Skeletal muscle tissue (tissue), 3 donors: ENCODE measurements at regions not wholly inside any gene's neighbourhood (a gene's known extent, or its start where the extent isn't known, plus 50 kb on each side); places are given as distances from the start of the nearest gene placed in this dataset.

Experiments
- H3K27ac ChIP-seq: one replicate; pipeline ENCODE4 v1.7.0; 2013; ENCODE audit warnings: mild to moderate bottlenecking, low read depth, low read length, inconsistent platforms
- H3K27me3 ChIP-seq, 3 donors: one replicate each; pipeline ENCODE4 v1.7.0; 2013; ENCODE audit warnings: low read length in 3 of 3; ENCODE audit not compliant: control insufficient read depth in 3 of 3, insufficient read depth in 3 of 3
- H3K36me3 ChIP-seq, 3 donors: one replicate each; pipeline ENCODE4 v1.7.0; 2013; ENCODE audit warnings: low read length in 3 of 3; ENCODE audit not compliant: control insufficient read depth in 3 of 3, insufficient read depth in 3 of 3
- H3K4me1 ChIP-seq, 3 donors: one replicate each; pipeline ENCODE4 v1.7.0; 2013; ENCODE audit warnings: low read length in 3 of 3, mild to moderate bottlenecking in 3 of 3; ENCODE audit not compliant: control insufficient read depth in 3 of 3, insufficient read depth in 3 of 3
- H3K4me3 ChIP-seq, 3 donors: one replicate each; pipeline ENCODE4 v1.7.0; 2013; ENCODE audit warnings: low read length in 3 of 3
- H3K9ac ChIP-seq, 3 donors: one replicate each; pipeline ENCODE4 v1.7.0; 2013; ENCODE audit warnings: low read length in 3 of 3, mild to moderate bottlenecking in 3 of 3, moderate library complexity in 2 of 3, low read depth in 1 of 3
- H3K9me3 ChIP-seq, 3 donors: one replicate each; pipeline ENCODE4 v1.7.0; 2013; ENCODE audit warnings: low read length in 3 of 3; ENCODE audit not compliant: control insufficient read depth in 3 of 3
- donor health status: Osteomylitis.

DNA sequence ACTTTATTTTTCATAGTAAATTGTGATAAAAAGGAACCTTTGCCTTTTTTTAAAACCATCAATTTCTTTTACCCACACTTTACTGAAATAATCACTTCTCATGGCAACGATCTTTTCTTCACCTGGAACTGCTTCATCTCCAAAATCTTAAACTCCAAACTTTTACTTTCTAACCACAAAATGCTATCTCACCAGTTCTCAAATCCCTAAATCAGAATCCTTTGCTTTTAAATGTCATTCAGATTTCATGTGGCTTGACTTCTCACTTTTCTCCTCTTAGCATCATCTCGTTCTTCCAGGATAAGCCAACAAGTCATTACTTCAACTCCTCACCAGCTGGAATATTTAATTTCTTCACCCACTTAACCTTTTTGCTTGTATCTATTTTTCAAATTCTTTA is 284.3 kb upstream of the RASGEF1B start:
- Histone ChIP-seq H3K27ac (no peak overlapping the region), H3K4me1 (no peaks in the 10 kb centered on the region), H3K4me3 (no peak overlapping the region), H3K36me3 (no peaks in the 10 kb centered on the region), H3K9me3 (no peaks in the 10 kb centered on the region), H3K9ac (no peak overlapping the region), H3K27me3 (no peaks in the 10 kb centered on the region)

- H3K36me3 ChIP-seq, result no peaks in the 10 kb centered on the region
Observed at GRCh38 chr4:81754169-81754568, 282.5 kb upstream of the RASGEF1B start.

GRCh38 chr4:81751531-81752289 is 280.0 kb upstream of the RASGEF1B start:
- Histone ChIP-seq H3K27ac (no peak overlapping the region), H3K4me1 (no peaks in the 10 kb centered on the region), H3K27me3 (no peaks in the 10 kb centered on the region), H3K36me3 (no peaks in the 10 kb centered on the region), H3K9ac (no peak overlapping the region), H3K9me3 (no peaks in the 10 kb centered on the region), H3K4me3 (no peak overlapping the region)

More at GRCh38 chr4:81754169-81754568, 282.5 kb upstream of the RASGEF1B start:
- no peaks in the 10 kb centered on the region for H3K4me1 ChIP-seq
- no peak overlapping the region for H3K9ac ChIP-seq
- H3K27ac ChIP-seq, result no peak overlapping the region
- H3K27me3 ChIP-seq, result no peaks in the 10 kb centered on the region
- H3K9me3 ChIP-seq, result no peaks in the 10 kb centered on the region
- no peak overlapping the region for H3K4me3 ChIP-seq

DNA sequence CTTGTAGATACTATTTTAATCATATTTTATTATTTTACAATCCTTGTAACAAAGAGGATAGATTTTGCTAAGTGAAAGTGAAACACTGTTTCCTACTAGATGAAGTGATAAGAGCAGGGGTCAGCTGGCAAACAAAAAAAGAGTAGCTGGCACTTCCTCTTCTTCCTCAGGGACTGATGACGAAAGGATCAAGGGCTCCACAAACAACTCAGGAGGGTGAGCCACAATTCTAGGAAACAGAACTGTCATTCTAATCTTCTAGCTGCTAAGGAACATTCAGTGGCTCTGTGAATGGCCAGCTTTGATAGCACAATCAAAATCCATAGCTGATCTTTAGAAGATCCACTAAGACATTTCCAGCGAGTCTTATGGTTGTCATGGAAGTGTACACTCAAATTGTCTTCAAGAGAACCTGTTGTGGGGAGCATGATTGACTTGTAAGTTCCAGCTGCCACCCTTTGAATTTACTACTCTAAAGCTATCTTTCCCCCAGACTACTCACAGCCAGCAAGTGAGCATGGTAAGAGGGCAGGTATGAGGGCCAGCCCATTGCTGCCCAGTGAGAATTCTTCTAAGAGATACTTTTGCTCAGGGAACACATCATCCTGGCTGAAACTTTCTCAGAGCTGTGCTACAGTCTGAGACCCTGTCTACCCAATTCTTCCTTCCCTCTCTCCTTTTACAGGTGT is 275.7 kb upstream of the RASGEF1B start:
- H3K36me3 ChIP-seq, result no peaks in the 10 kb centered on the region
- no peak overlapping the region for H3K4me3 ChIP-seq
- no peaks in the 10 kb centered on the region for H3K9me3 ChIP-seq
- H3K4me1 ChIP-seq, result no peaks in the 10 kb centered on the region
- no peaks in the 10 kb centered on the region for H3K27me3 ChIP-seq
- no peak overlapping the region for H3K9ac ChIP-seq
- H3K27ac ChIP-seq, result no peak overlapping the region

DNA sequence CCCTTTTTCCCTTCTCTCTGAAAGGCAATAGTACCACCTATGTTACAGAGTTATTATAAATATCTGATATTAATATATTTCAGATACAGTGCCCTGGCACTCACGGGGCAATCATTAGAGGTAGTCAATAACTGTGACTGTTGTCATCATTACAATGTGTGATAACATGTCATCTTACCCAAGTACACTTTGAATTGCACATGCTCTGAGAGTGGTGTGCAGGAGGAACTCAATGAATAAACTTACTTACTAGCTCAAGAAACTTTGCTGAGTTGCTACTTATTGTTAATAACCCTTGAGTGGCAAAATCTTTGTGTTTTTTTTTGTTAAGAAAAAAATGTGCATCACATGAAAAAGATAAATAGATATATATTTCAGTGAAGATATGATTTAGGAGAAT is 275.1 kb upstream of the RASGEF1B start:
- H3K27me3 ChIP-seq, result no peaks in the 10 kb centered on the region
- no peak overlapping the region for H3K4me3 ChIP-seq
- H3K27ac ChIP-seq, result no peak overlapping the region
- H3K9ac ChIP-seq, result no peak overlapping the region
- no peaks in the 10 kb centered on the region for H3K9me3 ChIP-seq
- no peaks in the 10 kb centered on the region for H3K4me1 ChIP-seq
- H3K36me3 ChIP-seq, result no peaks in the 10 kb centered on the region

DNA sequence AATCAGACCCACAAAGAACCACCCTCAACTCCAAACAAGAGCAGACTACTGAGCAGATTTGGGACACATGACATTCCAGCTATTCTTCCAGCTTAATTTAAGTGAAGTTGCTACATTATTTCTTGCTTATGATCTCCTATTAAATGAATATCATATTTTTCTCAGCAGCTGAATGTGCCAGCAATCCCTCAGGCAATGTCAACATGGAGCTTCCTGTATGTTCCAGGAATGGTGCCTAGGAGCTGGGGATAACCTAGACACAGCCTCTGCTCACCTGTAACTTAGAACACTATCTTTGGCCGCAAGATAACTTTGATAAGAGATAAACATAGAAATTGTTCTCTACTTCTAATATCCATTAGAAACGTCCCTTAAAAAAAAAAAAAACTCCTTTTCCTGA is 274.4 kb upstream of the RASGEF1B start:
- no peak overlapping the region for H3K27ac ChIP-seq
- no peaks in the 10 kb centered on the region for H3K36me3 ChIP-seq
- no peaks in the 10 kb centered on the region for H3K27me3 ChIP-seq
- no peaks in the 10 kb centered on the region for H3K9me3 ChIP-seq
- no peak overlapping the region for H3K4me3 ChIP-seq
- H3K4me1 ChIP-seq, result no peaks in the 10 kb centered on the region
- no peak overlapping the region for H3K9ac ChIP-seq

DNA sequence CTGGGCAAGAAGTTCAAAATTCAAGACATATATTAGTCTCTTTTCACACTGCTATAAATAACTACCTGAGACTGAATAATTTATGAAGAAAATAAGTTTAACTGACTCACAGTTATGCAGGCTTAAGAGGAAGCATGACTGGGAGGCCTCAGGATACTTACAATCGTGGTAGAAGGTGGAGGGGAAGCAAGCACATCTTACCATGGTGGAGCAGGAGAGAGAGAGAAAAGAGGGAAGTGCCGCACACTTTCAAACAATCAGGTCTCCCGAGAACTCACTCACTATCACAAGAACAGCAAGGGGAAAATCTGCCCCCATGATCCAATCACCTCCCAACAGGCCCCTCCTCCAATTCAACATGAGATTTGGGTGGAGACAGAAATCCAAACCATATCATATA is 273.3 kb upstream of the RASGEF1B start:
- Histone ChIP-seq H3K36me3 (no peaks in the 10 kb centered on the region), H3K4me3 (no peak overlapping the region), H3K27ac (no peak overlapping the region), H3K9ac (no peak overlapping the region), H3K9me3 (no peaks in the 10 kb centered on the region), H3K4me1 (no peaks in the 10 kb centered on the region), H3K27me3 (no peaks in the 10 kb centered on the region)

GRCh38 chr4:81743731-81744435 is 272.2 kb upstream of the RASGEF1B start:
- H3K9me3 ChIP-seq, result no peaks in the 10 kb centered on the region
- H3K9ac ChIP-seq, result no peak overlapping the region
- no peak overlapping the region for H3K27ac ChIP-seq
- no peaks in the 10 kb centered on the region for H3K36me3 ChIP-seq
- H3K4me3 ChIP-seq, result no peak overlapping the region
- H3K27me3 ChIP-seq, result no peaks in the 10 kb centered on the region
- H3K4me1 ChIP-seq, result no peaks in the 10 kb centered on the region

DNA sequence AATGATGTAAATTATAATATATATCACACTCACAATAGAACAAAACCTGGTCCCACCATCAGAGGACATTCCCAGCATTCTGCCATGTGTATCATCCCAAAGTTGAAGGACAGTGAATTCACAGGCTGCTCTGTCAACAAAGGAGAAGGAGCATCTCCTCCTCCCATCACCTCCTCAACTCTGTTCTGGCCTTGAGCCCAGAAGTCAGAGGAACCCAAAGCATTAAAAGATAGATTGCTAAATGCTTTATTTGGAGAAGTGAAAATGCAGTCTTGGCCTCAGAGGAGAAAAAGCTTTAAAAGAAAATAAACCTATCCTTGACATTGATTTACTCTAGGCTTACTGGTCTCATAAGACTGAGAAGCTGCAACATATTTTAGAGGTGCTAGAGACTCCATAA is 268.8 kb upstream of the RASGEF1B start:
- H3K9ac ChIP-seq, result no peak overlapping the region
- no peak overlapping the region for H3K27ac ChIP-seq
- no peak overlapping the region for H3K4me3 ChIP-seq

GRCh38 chr4:81738891-81739290 is 267.2 kb upstream of the RASGEF1B start:
- Histone ChIP-seq H3K4me1 (no peaks in the 10 kb centered on the region), H3K9ac (no peak overlapping the region), H3K36me3 (no peaks in the 10 kb centered on the region), H3K27ac (no peak overlapping the region), H3K9me3 (no peaks in the 10 kb centered on the region), H3K27me3 (no peaks in the 10 kb centered on the region), H3K4me3 (no peak overlapping the region)

More for the DNA sequence above, 268.8 kb upstream of the RASGEF1B start:
- no peaks in the 10 kb centered on the region for H3K9me3 ChIP-seq
- no peaks in the 10 kb centered on the region for H3K4me1 ChIP-seq
- H3K27me3 ChIP-seq, result no peaks in the 10 kb centered on the region
- H3K36me3 ChIP-seq, result no peaks in the 10 kb centered on the region
